Fibroblast of lung (primary cell): ENCODE measurements at regions not wholly inside any gene's neighbourhood (a gene's known extent, or its start where the extent isn't known, plus 50 kb on each side); places are given as distances from the start of the nearest gene placed in this dataset.

ENCODE experiments used
- CTCF ChIP-seq, 2 donors: IDR thresholded peaks in 1 of 2; conservative IDR thresholded peaks in 1 of 2; 1 replicate in 1 of 2; 2 replicates in 1 of 2; pipeline ENCODE4 v1.5.1; 2011 to 2012; ENCODE audit warnings: low read length in 2 of 2, control low read depth in 1 of 2, inconsistent platforms in 1 of 2, low read depth in 1 of 2, mild to moderate bottlenecking in 1 of 2
- EZH2 ChIP-seq: IDR thresholded peaks from 2 replicates; pipeline ENCODE4 v1.5.1; 2012; ENCODE audit warnings: low read length, control low read depth, mild to moderate bottlenecking; ENCODE audit errors: missing control alignments

GRCh38 chr5:3905521-3905920 lies 309.9 kb downstream of the IRX1 start:
- TF ChIP-seq CTCF (conservative IDR thresholded peaks at IDR 0.05 in 1 of 2, IDR thresholded peaks at IDR 0.05 in 1 of 2; ENCODE audit: low read depth in 1 of 2, low read length in 2 of 2), result no peak
- TF ChIP-seq EZH2, result no peak
